ENCODE measurements at regions not wholly inside any gene's neighbourhood (a gene's known extent, or its start where the extent isn't known, plus 50 kb on each side); places are given as distances from the start of the nearest gene placed in this dataset.

- ATAC-seq (no peak), DNase-seq (no peak)
- intact Hi-C loops (cut with DNase I): no loop called here
- Histone ChIP-seq H3K4me1 (no peaks in the 10 kb centered on the region), H3K9me3 (no peaks in the 10 kb centered on the region), H3K27ac (no peak overlapping the region), H3K27me3 (no peaks in the 10 kb centered on the region), H3K4me3 (no peak overlapping the region), H3K36me3 (no peaks in the 10 kb centered on the region)
- TF ChIP-seq CTCF (IDR thresholded peaks at IDR 0.05): no peak
These were observed 144.6 kb upstream of the EPHA4 start for GRCh38 chr2:221716426-221717303.

- no peaks in the 10 kb centered on the region for H3K27me3 ChIP-seq
- no peak for DNase-seq
- no peak for ATAC-seq
- H3K4me3 ChIP-seq: no peak overlapping the region
- no peak for TF ChIP-seq CTCF (IDR thresholded peaks at IDR 0.05)
- no peaks in the 10 kb centered on the region for H3K4me1 ChIP-seq
- H3K27ac ChIP-seq: no peak overlapping the region
- H3K9me3 ChIP-seq: no peaks in the 10 kb centered on the region
- intact Hi-C loops (cut with DNase I): no loop called here
- no peaks in the 10 kb centered on the region for H3K36me3 ChIP-seq
These were observed 143.6 kb upstream of the EPHA4 start for GRCh38 chr2:221715523-221716247.

- no peak for TF ChIP-seq CTCF (IDR thresholded peaks at IDR 0.05)
- Histone ChIP-seq H3K27ac (no peak overlapping the region), H3K4me1 (no peaks in the 10 kb centered on the region), H3K27me3 (no peaks in the 10 kb centered on the region), H3K9me3 (no peaks in the 10 kb centered on the region), H3K4me3 (no peak overlapping the region), H3K36me3 (no peaks in the 10 kb centered on the region)
- ATAC-seq (no peak), DNase-seq (no peak)
- intact Hi-C loops (cut with DNase I): no loop called here
These were observed 138.6 kb upstream of the EPHA4 start for GRCh38 chr2:221710744-221711143.

GRCh38 chr2:221708902-221709301, 136.8 kb upstream of the EPHA4 start:
- Histone ChIP-seq H3K4me1 (no peaks in the 10 kb centered on the region), H3K27me3 (no peaks in the 10 kb centered on the region), H3K9me3 (no peaks in the 10 kb centered on the region), H3K36me3 (no peaks in the 10 kb centered on the region), H3K4me3 (no peak overlapping the region), H3K27ac (no peak overlapping the region)
- DNase-seq: no peak
- intact Hi-C loops (cut with DNase I): no loop called here
- ATAC-seq: no peak
- TF ChIP-seq CTCF (IDR thresholded peaks at IDR 0.05): no peak

- no peak for TF ChIP-seq CTCF (IDR thresholded peaks at IDR 0.05)
- no peaks in the 10 kb centered on the region for H3K36me3 ChIP-seq
- ATAC-seq: no peak
- no peak for DNase-seq
- H3K9me3 ChIP-seq: no peaks in the 10 kb centered on the region
- H3K27ac ChIP-seq: no peak overlapping the region
- no peaks in the 10 kb centered on the region for H3K4me1 ChIP-seq
- intact Hi-C loops (cut with DNase I): no loop called here
- H3K27me3 ChIP-seq: no peaks in the 10 kb centered on the region
- H3K4me3 ChIP-seq: no peak overlapping the region
These were observed 133.2 kb upstream of the EPHA4 start for GRCh38 chr2:221705185-221705877.

All from upper lobe of right lung (tissue), 1 donor.